Islet precursor cell (in vitro differentiated cells): ENCODE measurements at regions not wholly inside any gene's neighbourhood (a gene's known extent, or its start where the extent isn't known, plus 50 kb on each side); places are given as distances from the start of the nearest gene placed in this dataset.
"Not testable (repeated sequence)": the region's sequence is repeated elsewhere in the genome, so short reads cannot be mapped to it uniquely, and the experiment has no call there.

Experiments used
- DNase-seq: peaks from one replicate; pipeline ENCODE4 v3.0.0-alpha.2; 2018

DNA sequence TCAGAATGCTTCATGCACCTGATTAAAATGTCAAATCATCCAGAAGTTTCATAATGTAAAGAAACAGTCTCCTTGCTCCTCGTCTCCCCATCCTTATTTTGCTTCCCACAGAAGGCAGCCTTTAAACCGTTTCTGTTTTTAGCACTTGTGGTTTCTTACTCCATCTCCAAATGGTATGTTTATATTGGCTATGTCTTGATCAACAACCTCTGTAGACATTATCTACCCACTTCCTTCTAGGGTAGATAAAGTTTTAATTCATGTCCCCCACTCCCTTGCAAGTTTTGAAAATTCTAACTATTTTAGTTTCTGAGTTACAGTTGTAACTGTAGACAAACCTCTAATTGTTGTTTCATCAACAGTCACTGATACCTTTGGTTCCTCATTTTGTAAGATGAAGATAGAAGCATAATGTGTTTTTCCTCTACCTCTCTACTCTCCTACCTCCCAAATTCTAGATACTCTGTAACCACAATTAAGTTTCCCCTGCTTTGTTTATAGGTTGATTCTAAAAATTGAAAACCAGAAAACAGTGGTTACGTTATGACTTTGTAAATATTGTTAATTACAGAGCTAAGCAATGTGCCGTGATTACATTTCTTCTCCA is 291.7 kb upstream of the GATB start:
- DNase-seq: no peak

DNA sequence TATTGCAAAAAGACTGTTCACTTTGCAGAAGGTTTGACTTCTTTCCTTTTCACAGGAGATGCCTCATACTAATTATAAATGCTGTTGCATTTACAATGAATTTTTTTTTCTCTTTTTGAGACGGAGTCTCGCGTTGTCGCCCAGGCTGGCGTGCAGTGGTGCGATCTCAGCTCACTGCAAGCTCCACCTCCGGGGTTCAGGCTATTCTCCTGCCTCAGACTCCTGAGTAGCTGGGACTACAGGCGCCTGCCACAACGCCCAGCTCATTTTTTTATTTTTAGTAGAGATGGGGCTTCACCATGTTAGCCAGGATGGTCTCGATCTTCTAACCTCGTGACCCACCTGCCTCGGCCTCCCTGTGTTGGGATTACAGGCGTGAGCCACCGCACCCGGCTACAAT is 290.5 kb upstream of the GATB start:
- not testable (repeated sequence) for DNase-seq

GRCh38 chr4:152050106-152050505 is 289.3 kb upstream of the GATB start:
- DNase-seq: no peak

DNA sequence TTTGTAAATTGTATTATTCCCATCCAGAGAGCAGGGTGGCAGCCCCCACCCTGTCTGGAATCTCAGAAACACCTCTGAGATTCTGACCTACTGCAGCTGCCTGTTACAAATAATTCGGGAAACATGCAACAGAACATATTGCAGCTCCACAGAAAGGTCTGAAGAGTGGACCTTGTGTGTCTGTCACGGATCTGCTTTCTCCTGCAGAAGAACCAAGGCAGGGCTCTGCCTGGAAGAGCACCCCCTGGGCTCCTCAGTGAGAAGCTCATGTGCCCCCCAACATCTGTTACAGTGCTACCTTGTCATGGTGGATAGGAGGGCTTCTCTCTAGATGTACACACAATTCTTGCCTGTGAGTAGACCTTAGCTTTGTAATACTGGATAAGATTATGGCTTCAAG is 286.6 kb upstream of the GATB start:
- DNase-seq: no peak

- peak; percentile 95 for DNase-seq
Measured at GRCh38 chr4:152045807-152046571, 285.2 kb upstream of the GATB start.

- DNase-seq: no peak
Measured at GRCh38 chr4:152045449-152045806, 284.6 kb upstream of the GATB start.

DNA sequence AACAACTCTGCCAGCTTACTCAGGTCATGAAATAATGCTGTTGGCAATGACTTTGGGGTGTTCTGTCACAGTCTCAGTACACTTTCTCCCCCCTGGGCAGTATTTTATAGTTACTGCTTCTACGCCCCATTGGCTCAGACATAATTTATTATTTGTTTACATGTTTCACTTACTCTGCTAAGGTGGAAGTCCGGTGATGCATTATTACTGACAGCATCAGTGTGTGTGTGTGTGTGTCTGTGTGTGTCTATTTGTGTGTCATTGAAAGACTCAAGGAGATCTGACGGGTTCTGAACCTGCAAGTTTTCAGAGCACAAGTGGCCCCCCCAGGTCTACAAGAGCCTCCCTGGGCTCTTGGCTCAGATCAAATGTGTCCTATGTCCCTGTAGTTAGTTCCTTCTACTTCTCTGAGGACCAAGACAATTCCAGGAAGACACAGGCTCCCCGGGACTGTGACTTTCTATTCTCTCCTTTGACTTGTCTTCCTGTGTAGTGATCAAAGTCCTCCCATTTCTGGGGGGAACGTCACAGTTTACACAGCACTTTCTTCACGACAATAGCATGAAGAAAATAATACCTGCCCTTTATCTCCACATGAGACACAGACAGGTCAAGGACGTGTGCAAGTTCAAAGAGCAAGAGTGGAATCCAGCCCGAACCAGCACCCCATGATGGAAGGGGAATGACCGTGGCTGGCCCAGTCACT is 283.7 kb upstream of the GATB start:
- DNase-seq: no peak

DNA sequence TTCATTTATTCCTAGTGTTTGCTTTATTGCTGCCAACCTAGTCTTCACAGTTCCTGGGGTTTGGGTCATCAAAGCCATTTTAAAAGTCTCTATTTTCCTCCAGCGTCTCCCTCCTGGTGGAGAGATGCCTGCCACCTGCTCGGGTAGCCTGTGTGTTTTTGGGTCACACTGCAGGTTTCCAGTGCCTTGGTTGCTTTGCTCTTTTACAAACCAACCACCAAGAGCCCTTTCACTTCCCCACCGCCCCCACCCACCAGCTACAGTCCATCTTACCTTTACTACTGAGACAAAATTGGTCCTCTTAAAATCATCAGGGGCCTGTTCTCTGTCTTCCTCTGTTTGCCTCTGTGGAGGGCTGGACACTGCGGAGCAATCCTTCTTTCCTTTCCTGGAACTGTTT is 280.5 kb upstream of the GATB start:
- no peak for DNase-seq

- DNase-seq: no peak
Measured at GRCh38 chr4:152039691-152040090, 278.9 kb upstream of the GATB start.

DNA sequence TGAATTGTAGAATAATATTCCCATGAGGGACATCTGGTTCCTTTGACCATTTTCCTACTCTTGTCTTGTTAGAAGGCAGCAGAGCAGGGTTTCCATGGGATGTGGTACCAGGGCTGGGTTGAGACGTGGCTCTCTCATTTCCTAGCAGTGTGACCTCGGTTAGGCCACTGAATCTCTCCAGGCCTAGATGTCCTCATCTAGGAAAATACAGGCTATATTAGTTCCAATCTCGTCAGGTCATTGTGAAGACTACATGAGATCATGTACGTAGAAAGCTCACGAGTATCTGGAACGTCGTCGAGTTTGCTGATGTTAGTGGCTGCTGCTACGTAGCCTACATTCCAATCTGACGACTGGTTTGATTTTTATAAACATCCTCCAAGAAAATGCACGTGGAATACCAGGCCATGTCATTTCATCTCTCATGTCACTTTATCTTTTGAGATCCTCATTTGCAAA is 278.2 kb upstream of the GATB start:
- no peak for DNase-seq

GRCh38 chr4:152038238-152038637 is 277.4 kb upstream of the GATB start:
- no peak for DNase-seq

- no peak for DNase-seq
Measured at GRCh38 chr4:152037435-152037834, 276.6 kb upstream of the GATB start.

DNA sequence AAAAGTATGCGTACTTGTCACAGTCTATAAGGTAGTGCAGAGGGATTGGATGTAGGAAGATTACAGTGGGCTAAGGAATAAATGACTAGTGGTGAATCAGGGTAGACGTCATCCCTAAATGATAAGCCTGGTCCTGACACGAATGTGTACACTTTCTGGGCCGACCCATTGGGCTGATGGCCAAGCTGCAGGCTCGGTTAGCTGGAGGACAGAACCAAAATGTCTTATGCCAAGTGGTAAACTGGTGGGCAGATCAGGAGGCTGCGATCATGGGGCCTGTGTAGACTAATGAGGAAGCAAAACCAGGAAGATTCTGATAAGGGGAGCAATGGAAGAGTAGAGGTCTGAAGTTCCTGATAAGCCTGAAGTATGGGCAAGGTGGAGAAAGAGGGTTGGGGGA is 272.8 kb upstream of the GATB start:
- DNase-seq: no peak

- DNase-seq: no peak
Measured at GRCh38 chr4:152032722-152033131, 271.9 kb upstream of the GATB start.

DNA sequence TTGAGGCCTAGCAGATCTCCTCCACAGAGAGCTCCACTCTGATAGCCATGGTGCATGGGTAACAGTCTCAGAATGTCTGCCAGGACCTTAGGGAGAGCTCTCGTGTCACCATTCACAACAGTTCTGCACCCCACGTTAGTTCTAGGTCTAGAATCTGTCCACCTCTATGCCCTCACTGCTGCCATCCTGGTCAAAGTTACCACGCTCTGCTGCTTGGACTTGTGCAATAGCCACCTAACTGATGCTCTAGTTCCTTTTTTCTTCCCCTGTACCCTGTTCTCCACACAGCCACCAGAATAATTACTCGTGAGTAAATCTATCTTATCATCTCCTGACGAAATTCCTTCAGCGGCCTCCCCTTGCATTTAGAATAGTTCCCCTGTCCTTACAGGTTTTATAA is 268.8 kb upstream of the GATB start:
- DNase-seq: no peak

DNA sequence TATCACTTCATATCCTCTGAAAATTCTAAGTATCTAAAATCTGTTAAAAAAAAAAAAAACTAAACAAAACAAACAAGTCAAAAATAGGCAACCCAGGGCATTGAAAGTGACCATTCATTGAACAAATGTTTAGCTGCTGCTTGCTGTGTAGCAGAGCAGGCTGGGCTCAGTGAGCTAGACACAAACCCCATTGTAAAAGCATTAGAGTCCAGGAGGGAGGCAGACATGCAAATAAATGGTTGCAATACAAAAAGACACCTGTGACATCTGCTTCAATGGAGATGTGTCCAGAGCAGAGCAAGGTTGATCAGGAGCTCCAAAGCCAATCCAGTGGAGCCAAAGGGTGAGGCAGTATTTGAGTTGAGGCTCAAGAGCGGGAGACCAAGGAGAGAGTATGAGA is 267.3 kb upstream of the GATB start:
- no peak for DNase-seq

GRCh38 chr4:152024881-152025280 is 264.1 kb upstream of the GATB start:
- no peak for DNase-seq

DNA sequence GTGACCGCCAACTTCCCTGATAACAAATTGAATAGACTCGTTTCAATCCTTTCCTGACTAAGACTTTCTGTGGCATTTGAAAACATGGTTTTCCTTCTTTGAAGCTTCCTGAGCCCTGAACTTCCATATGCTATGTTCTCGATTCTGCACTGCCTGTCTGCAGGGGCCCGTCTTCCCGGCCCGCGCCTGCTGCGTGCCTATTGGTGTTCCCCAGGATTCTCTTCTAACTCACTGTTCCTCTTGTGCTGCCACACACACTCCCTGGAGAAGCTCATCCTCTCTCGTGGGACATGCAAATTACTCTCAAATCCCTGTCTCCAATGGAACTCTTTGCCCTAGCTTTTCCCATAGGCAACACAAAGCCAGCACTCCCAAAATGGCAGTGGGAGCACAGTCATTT is 262.9 kb upstream of the GATB start:
- no peak for DNase-seq

GRCh38 chr4:152022543-152022942 is 261.7 kb upstream of the GATB start:
- DNase-seq: no peak

GRCh38 chr4:152021788-152022438 is 261.1 kb upstream of the GATB start:
- DNase-seq: no peak

- DNase-seq: no peak
Measured at GRCh38 chr4:152020073-152020472, 259.3 kb upstream of the GATB start.

- DNase-seq: no peak
Measured at GRCh38 chr4:152016303-152016620, 255.5 kb upstream of the GATB start.

DNA sequence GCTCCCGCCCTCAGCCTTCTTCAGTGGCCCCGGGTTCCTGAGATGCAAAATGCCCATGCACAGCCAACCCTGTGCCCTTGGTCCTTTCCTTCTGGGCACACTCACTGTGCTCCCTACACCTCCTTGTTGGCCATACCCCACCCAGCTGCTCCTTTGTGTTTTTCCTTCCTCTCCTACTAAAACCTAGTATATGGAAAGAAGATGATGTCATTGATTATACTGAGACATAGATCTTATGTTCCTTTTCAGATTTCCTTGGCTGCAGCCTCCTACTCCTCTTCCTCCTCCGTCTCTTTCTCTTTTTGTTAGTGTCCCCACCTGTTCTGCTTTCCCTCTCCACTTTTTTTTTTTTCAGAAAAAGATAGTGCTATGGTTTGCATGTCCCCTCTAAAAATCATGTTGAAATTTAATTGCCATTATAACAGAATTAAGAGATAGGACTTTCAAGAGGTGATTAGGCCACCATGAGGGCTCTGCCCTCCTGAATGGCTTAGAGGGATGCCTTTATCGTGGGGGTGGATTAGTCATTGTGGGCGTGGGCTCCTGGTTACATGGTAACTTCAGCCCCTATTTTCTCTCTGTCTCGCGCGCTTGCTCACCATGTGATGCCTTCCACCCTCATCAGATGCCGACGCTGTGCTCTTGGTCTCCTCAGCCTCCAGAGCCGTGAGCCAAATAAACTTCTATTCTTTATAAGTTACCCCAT is 254.9 kb upstream of the GATB start:
- no peak for DNase-seq
